ENCODE measurements at regions not wholly inside any gene's neighbourhood (a gene's known extent, or its start where the extent isn't known, plus 50 kb on each side); places are given as distances from the start of the nearest gene placed in this dataset.
"Not testable (repeated sequence)": the region's sequence is repeated elsewhere in the genome, so short reads cannot be mapped to it uniquely, and the experiment has no call there.

- no peak for DNase-seq (ENCODE audit: low read depth in 2 of 2)
These were observed 50.4 kb upstream of the CECR2 start for GRCh38 chr22:17318817-17319216.

- no peak for DNase-seq (ENCODE audit: low read depth in 2 of 2)
These were observed 54.0 kb upstream of the CECR2 start for GRCh38 chr22:17315310-17315709.

- no peak for DNase-seq (ENCODE audit: low read depth in 2 of 2)
These were observed 54.8 kb upstream of the CECR2 start for GRCh38 chr22:17314487-17314886.

GRCh38 chr22:17313626-17314025, 55.6 kb upstream of the CECR2 start:
- no peak for DNase-seq (ENCODE audit: low read depth in 2 of 2)

- DNase-seq (ENCODE audit: low read depth in 2 of 2): no peak
These were observed 61.7 kb upstream of the CECR2 start for GRCh38 chr22:17307566-17307965.

- DNase-seq (ENCODE audit: low read depth in 2 of 2): no peak
These were observed 64.2 kb upstream of the CECR2 start for GRCh38 chr22:17305076-17305475.

- peak; percentile 35 to 43 for DNase-seq (ENCODE audit: low read depth in 2 of 2)
These were observed 65.2 kb upstream of the CECR2 start for GRCh38 chr22:17303840-17304779.

GRCh38 chr22:17303441-17303839, 65.8 kb upstream of the CECR2 start:
- DNase-seq (ENCODE audit: low read depth in 2 of 2): no peak

- no peak for DNase-seq (ENCODE audit: low read depth in 2 of 2)
These were observed 66.6 kb upstream of the CECR2 start for GRCh38 chr22:17302616-17303015.

- DNase-seq (ENCODE audit: low read depth in 2 of 2): no peak
These were observed 68.3 kb upstream of the CECR2 start for GRCh38 chr22:17300926-17301325.

- DNase-seq (ENCODE audit: low read depth in 2 of 2): not testable (repeated sequence)
These were observed 70.3 kb upstream of the CECR2 start for GRCh38 chr22:17298805-17299502.

GRCh38 chr22:17285656-17286055, 66.4 kb upstream of the ADA2 start:
- DNase-seq (ENCODE audit: low read depth in 2 of 2): no peak

GRCh38 chr22:17284888-17285287, 65.7 kb upstream of the ADA2 start:
- DNase-seq (ENCODE audit: low read depth in 2 of 2): no peak

- DNase-seq (ENCODE audit: low read depth in 2 of 2): no peak
These were observed 65.2 kb upstream of the ADA2 start for GRCh38 chr22:17284466-17284865.

GRCh38 chr22:17283865-17284264, 64.6 kb upstream of the ADA2 start:
- DNase-seq (ENCODE audit: low read depth in 2 of 2): not testable (repeated sequence)

GRCh38 chr22:17283423-17283822, 64.2 kb upstream of the ADA2 start:
- DNase-seq (ENCODE audit: low read depth in 2 of 2): no peak

GRCh38 chr22:17281440-17281841, 62.2 kb upstream of the ADA2 start:
- no peak for DNase-seq (ENCODE audit: low read depth in 2 of 2)

GRCh38 chr22:17281026-17281425, 61.8 kb upstream of the ADA2 start:
- DNase-seq (ENCODE audit: low read depth in 2 of 2): no peak

- DNase-seq (ENCODE audit: low read depth in 2 of 2): no peak
These were observed 53.3 kb upstream of the ADA2 start for GRCh38 chr22:17272511-17272991.

GRCh38 chr22:17271711-17272451, 52.6 kb upstream of the ADA2 start:
- no peak for DNase-seq (ENCODE audit: low read depth in 2 of 2)

- no peak for DNase-seq (ENCODE audit: low read depth in 2 of 2)
These were observed 50.5 kb upstream of the ADA2 start for GRCh38 chr22:17269607-17270261.

- DNase-seq (ENCODE audit: low read depth in 2 of 2): no peak
These were observed 50.0 kb upstream of the ADA2 start for GRCh38 chr22:17269224-17269606.
